Stomach (tissue), 8 donors: ENCODE measurements at regions not wholly inside any gene's neighbourhood (a gene's known extent, or its start where the extent isn't known, plus 50 kb on each side); places are given as distances from the start of the nearest gene placed in this dataset.

Experiments used
- DNase-seq, 2 donors: peaks; one replicate each; pipeline versions ENCODE4 v3.0.0 to v3.0.0-alpha.2; 2013 to 2019
- H3K27ac ChIP-seq, 5 donors: fragments of 200-600 bp in 4 of 5; sonication (generic) in 4 of 5; one replicate each; pipeline ENCODE4 v1.5.1; 2013 to 2019; ENCODE audit warnings: mild to moderate bottlenecking in 1 of 5, moderate library complexity in 1 of 5
- H3K27me3 ChIP-seq, 3 donors: fragments of 200-600 bp; sonication (generic); one replicate each; pipeline ENCODE4 v1.5.1; 2017 to 2019; ENCODE audit warnings: mixed run types in 1 of 3
- H3K36me3 ChIP-seq, 4 donors: fragments of 200-600 bp; sonication (generic); 1 replicate in 3 of 4; 2 replicates in 1 of 4; pipeline ENCODE4 v1.5.1; 2016 to 2019
- H3K4me1 ChIP-seq, 4 donors: fragments of 200-600 bp; sonication (generic); one replicate each; pipeline ENCODE4 v1.5.1; 2016 to 2019
- H3K4me3 ChIP-seq, 4 donors: fragments of 200-600 bp; sonication (generic) in 3 of 4; one replicate each; pipeline ENCODE4 v1.5.1; 2016 to 2019; ENCODE audit warnings: mild to moderate bottlenecking in 1 of 4
- H3K9me3 ChIP-seq, 4 donors: fragments of 200-600 bp; sonication (generic); one replicate each; pipeline ENCODE4 v1.5.1; 2016 to 2019
- CTCF ChIP-seq, 7 experiments: fragments of 450-650 bp in 4 of 7; fragments of 200-600 bp in 3 of 7; sonication (generic) in 3 of 7; IDR thresholded peaks; one replicate each; pipeline ENCODE4 v1.5.1; 2016 to 2019; ENCODE audit warnings: antibody characterized with exemption in 7 of 7, control low read depth in 2 of 7, mild to moderate bottlenecking in 1 of 7
- EP300 ChIP-seq: sonication (generic); formaldehyde crosslinking; IDR thresholded peaks from one replicate; pipeline ENCODE4 v1.6.1; 2017; ENCODE audit warnings: antibody characterized with exemption
- POLR2A ChIP-seq, 4 donors: fragments of 450-650 bp; IDR thresholded peaks; one replicate each; pipeline ENCODE4 v1.6.1; 2016; ENCODE audit warnings: antibody characterized with exemption in 4 of 4, control low read depth in 2 of 4, mild to moderate bottlenecking in 1 of 4, moderate library complexity in 1 of 4
- POLR2AphosphoS5 ChIP-seq, 3 donors: sonication (generic); formaldehyde crosslinking; IDR thresholded peaks; one replicate each; pipeline ENCODE4 v1.6.1; 2016; ENCODE audit warnings: antibody characterized with exemption in 3 of 3
- WGBS, 5 donors: extraction: QIAGEN DNeasy Blood & Tissue Kit in 3 of 5; methylation state at CpG; one replicate each; pipeline versions ENCODE4 v1.1.5 to v1.1.7; 2013 to 2018; 5-methylcytosine and 5-hydroxymethylcytosine counted together
- intact Hi-C: fragments of 100-400 bp; cut with DNase I; formaldehyde crosslinking; loops from one replicate; pipeline ENCODE4 v1.15.1; 2023; ENCODE audit warnings: low total_unique reads
- donor health status: healthy with polysubstance abuse.
- donor health status: Bipolar disorder and iron deficiency.
- donor health status: healthy.

GRCh38 chr4:23220911-23221310 is 528.2 kb downstream of the GBA3 start:
- intact Hi-C loops, result no loop called here
- H3K9me3 ChIP-seq, result no peaks in the 10 kb centered on the region
- H3K4me3 ChIP-seq, result no peak overlapping the region
- no peak for DNase-seq
- no peaks in the 10 kb centered on the region for H3K36me3 ChIP-seq
- H3K27ac ChIP-seq, result no peak overlapping the region
- H3K4me1 ChIP-seq, result no peaks in the 10 kb centered on the region
- no peaks in the 10 kb centered on the region for H3K27me3 ChIP-seq
- no peak for TF ChIP-seq CTCF (IDR thresholded peaks at IDR 0.05)
- no peak for TF ChIP-seq POLR2AphosphoS5 (IDR thresholded peaks at IDR 0.05)
- TF ChIP-seq EP300, result no peak
- no peak for TF ChIP-seq POLR2A (IDR thresholded peaks at IDR 0.05)
- WGBS, 5 donors, result 51 to 61% (median 56%) methylated on average over 2 of the region's 2 CpGs

- no peaks in the 10 kb centered on the region for H3K4me1 ChIP-seq
- H3K27me3 ChIP-seq, result no peaks in the 10 kb centered on the region
- no peak overlapping the region for H3K4me3 ChIP-seq
- H3K9me3 ChIP-seq, result no peaks in the 10 kb centered on the region
- no peaks in the 10 kb centered on the region for H3K36me3 ChIP-seq
- 59 to 71% (median 61%) methylated on average over 3 of the region's 3 CpGs for WGBS, 5 donors
- DNase-seq, result no peak
- intact Hi-C loops, result no loop called here
- TF ChIP-seq EP300 (no peak), CTCF (IDR thresholded peaks at IDR 0.05) (no peak), POLR2AphosphoS5 (IDR thresholded peaks at IDR 0.05) (no peak), POLR2A (IDR thresholded peaks at IDR 0.05) (no peak)
- H3K27ac ChIP-seq, result no peak overlapping the region
Observed at GRCh38 chr4:23219779-23220408, 527.2 kb downstream of the GBA3 start.

DNA sequence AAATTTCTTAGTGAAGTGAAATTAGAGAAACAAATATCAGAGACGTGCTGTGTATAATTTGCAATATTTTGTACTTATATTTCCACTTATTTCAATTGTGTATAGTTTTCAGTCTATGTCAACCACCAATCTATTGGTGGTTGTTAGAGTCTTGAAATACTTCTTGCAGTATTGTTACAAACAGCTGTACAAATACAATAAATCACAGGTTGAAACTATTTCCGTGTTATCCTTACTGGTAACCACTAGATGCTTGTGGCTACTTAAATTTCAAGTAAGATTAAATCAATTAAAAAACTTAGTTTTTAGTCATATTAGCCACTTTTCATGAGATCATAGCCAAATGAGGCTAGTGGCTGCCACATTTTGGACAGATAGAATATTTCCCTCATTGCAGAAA is 520.5 kb downstream of the GBA3 start:
- no peak overlapping the region for H3K4me3 ChIP-seq
- no peaks in the 10 kb centered on the region for H3K27me3 ChIP-seq
- TF ChIP-seq POLR2A (IDR thresholded peaks at IDR 0.05) (no peak), CTCF (IDR thresholded peaks at IDR 0.05) (no peak), POLR2AphosphoS5 (IDR thresholded peaks at IDR 0.05) (no peak), EP300 (no peak)
- intact Hi-C loops, result no loop called here
- no peaks in the 10 kb centered on the region for H3K36me3 ChIP-seq
- no peaks in the 10 kb centered on the region for H3K4me1 ChIP-seq
- no peak overlapping the region for H3K27ac ChIP-seq
- WGBS, 5 donors, result 62 to 74% (median 68%) methylated on average over 2 of the region's 2 CpGs
- peaks cover 0 to 4% (median 2%) of the 10 kb centered on the region in 4 donors for H3K9me3 ChIP-seq
- no peak for DNase-seq

- WGBS, 5 donors, result 59 to 70% (median 70%) methylated on average over 4 of the region's 4 CpGs
- no peaks in the 10 kb centered on the region for H3K27me3 ChIP-seq
- no peak for DNase-seq
- peaks cover 0 to 10% (median 5%) of the 10 kb centered on the region in 4 donors for H3K9me3 ChIP-seq
- intact Hi-C loops, result no loop called here
- no peak overlapping the region for H3K4me3 ChIP-seq
- H3K27ac ChIP-seq, result no peak overlapping the region
- no peaks in the 10 kb centered on the region for H3K4me1 ChIP-seq
- TF ChIP-seq EP300, result no peak
- TF ChIP-seq POLR2A (IDR thresholded peaks at IDR 0.05), result no peak
- no peak for TF ChIP-seq CTCF (IDR thresholded peaks at IDR 0.05)
- TF ChIP-seq POLR2AphosphoS5 (IDR thresholded peaks at IDR 0.05), result no peak
- no peaks in the 10 kb centered on the region for H3K36me3 ChIP-seq
Observed at GRCh38 chr4:23212558-23212957, 519.8 kb downstream of the GBA3 start.
